ES-I3 (cell line): ENCODE measurements at regions not wholly inside any gene's neighbourhood (a gene's known extent, or its start where the extent isn't known, plus 50 kb on each side); places are given as distances from the start of the nearest gene placed in this dataset.

Experiments
- H3K36me3 ChIP-seq: 2 replicates; pipeline ENCODE4 v1.6.1; 2013; ENCODE audit warnings: mild to moderate bottlenecking, low read length, control low read depth, moderate library complexity; ENCODE audit not compliant: insufficient read depth
- H3K4me1 ChIP-seq: 2 replicates; pipeline ENCODE4 v1.6.1; 2013; ENCODE audit warnings: mild to moderate bottlenecking, control low read depth, low read length; ENCODE audit not compliant: insufficient read depth
- H3K9ac ChIP-seq: 2 replicates; pipeline ENCODE4 v1.6.1; 2013; ENCODE audit warnings: low read depth, mild to moderate bottlenecking, low read length, moderate library complexity
- H3K9me3 ChIP-seq: 2 replicates; pipeline ENCODE4 v1.6.1; 2013; ENCODE audit warnings: mild to moderate bottlenecking, low read length, moderate library complexity; ENCODE audit not compliant: control insufficient read depth, insufficient read depth

GRCh38 chr16:58960034-58960433 lies 225.9 kb upstream of the GOT2 start:
- Histone ChIP-seq H3K9ac (no peak overlapping the region), H3K9me3 (no peaks in the 10 kb centered on the region), H3K36me3 (no peaks in the 10 kb centered on the region), H3K4me1 (peaks cover 6% of the 10 kb centered on the region; the same call in 1 of the 2 replicates)

GRCh38 chr16:58958749-58959148 lies 224.6 kb upstream of the GOT2 start:
- no peaks in the 10 kb centered on the region for H3K36me3 ChIP-seq

GRCh38 chr16:58948244-58948643 lies 214.1 kb upstream of the GOT2 start:
- Histone ChIP-seq H3K9ac (no peak overlapping the region), H3K4me1 (no peaks in the 10 kb centered on the region), H3K36me3 (no peaks in the 10 kb centered on the region), H3K9me3 (0 out of 2 replicates have a peak, but pooled peaks cover 5% of the 10 kb centered on the region)

More at GRCh38 chr16:58958749-58959148, 224.6 kb upstream of the GOT2 start:
- Histone ChIP-seq H3K4me1 (peaks cover 6% of the 10 kb centered on the region; the same call in 1 of the 2 replicates), H3K9ac (no peak overlapping the region), H3K9me3 (no peaks in the 10 kb centered on the region)

GRCh38 chr16:58940609-58941008 lies 206.5 kb upstream of the GOT2 start:
- Histone ChIP-seq H3K4me1 (peaks cover 12% of the 10 kb centered on the region), H3K36me3 (no peaks in the 10 kb centered on the region), H3K9me3 (no peaks in the 10 kb centered on the region), H3K9ac (no peak overlapping the region)

GRCh38 chr16:58938811-58939210 lies 204.7 kb upstream of the GOT2 start:
- Histone ChIP-seq H3K36me3 (no peaks in the 10 kb centered on the region), H3K9ac (no peak overlapping the region), H3K9me3 (no peaks in the 10 kb centered on the region), H3K4me1 (peaks cover 12% of the 10 kb centered on the region)

GRCh38 chr16:58937661-58938060 lies 203.5 kb upstream of the GOT2 start:
- Histone ChIP-seq H3K9ac (no peak overlapping the region), H3K36me3 (no peaks in the 10 kb centered on the region), H3K4me1 (peaks cover 12% of the 10 kb centered on the region), H3K9me3 (no peaks in the 10 kb centered on the region)

- Histone ChIP-seq H3K4me1 (peaks cover under 1% of the 10 kb centered on the region; the same call in 1 of the 2 replicates), H3K9ac (no peak overlapping the region), H3K36me3 (no peaks in the 10 kb centered on the region), H3K9me3 (no peaks in the 10 kb centered on the region)
Observed at GRCh38 chr16:58933186-58933585, 199.1 kb upstream of the GOT2 start.

GRCh38 chr16:58931436-58931835 lies 197.3 kb upstream of the GOT2 start:
- H3K9me3 ChIP-seq, result no peaks in the 10 kb centered on the region

GRCh38 chr16:58923094-58923493 lies 189.0 kb upstream of the GOT2 start:
- Histone ChIP-seq H3K9me3 (no peaks in the 10 kb centered on the region), H3K9ac (no peak overlapping the region), H3K36me3 (no peaks in the 10 kb centered on the region), H3K4me1 (peaks cover 10% of the 10 kb centered on the region; the same call in 1 of the 2 replicates)

More at GRCh38 chr16:58931436-58931835, 197.3 kb upstream of the GOT2 start:
- Histone ChIP-seq H3K36me3 (no peaks in the 10 kb centered on the region), H3K4me1 (no peaks in the 10 kb centered on the region), H3K9ac (no peak overlapping the region)

- Histone ChIP-seq H3K9ac (no peak overlapping the region), H3K4me1 (no peaks in the 10 kb centered on the region), H3K36me3 (no peaks in the 10 kb centered on the region), H3K9me3 (no peaks in the 10 kb centered on the region)
Observed at GRCh38 chr16:58913456-58913855, 179.3 kb upstream of the GOT2 start.

GRCh38 chr16:58912571-58912970 lies 178.5 kb upstream of the GOT2 start:
- Histone ChIP-seq H3K36me3 (no peaks in the 10 kb centered on the region), H3K9me3 (no peaks in the 10 kb centered on the region), H3K9ac (no peak overlapping the region), H3K4me1 (no peaks in the 10 kb centered on the region)

GRCh38 chr16:58906981-58907715 lies 173.0 kb upstream of the GOT2 start:
- H3K36me3 ChIP-seq, result no peaks in the 10 kb centered on the region
- H3K9me3 ChIP-seq, result no peaks in the 10 kb centered on the region
- no peak overlapping the region for H3K9ac ChIP-seq
- no peaks in the 10 kb centered on the region for H3K4me1 ChIP-seq

GRCh38 chr16:58904291-58904690 lies 170.2 kb upstream of the GOT2 start:
- Histone ChIP-seq H3K9me3 (no peaks in the 10 kb centered on the region), H3K9ac (no peak overlapping the region), H3K36me3 (no peaks in the 10 kb centered on the region), H3K4me1 (no peaks in the 10 kb centered on the region)

- Histone ChIP-seq H3K9ac (no peak overlapping the region), H3K36me3 (no peaks in the 10 kb centered on the region), H3K4me1 (no peaks in the 10 kb centered on the region), H3K9me3 (no peaks in the 10 kb centered on the region)
Observed at GRCh38 chr16:58889516-58889915, 155.4 kb upstream of the GOT2 start.

GRCh38 chr16:58885528-58886170 lies 151.5 kb upstream of the GOT2 start:
- no peaks in the 10 kb centered on the region for H3K4me1 ChIP-seq
- H3K9me3 ChIP-seq, result no peaks in the 10 kb centered on the region
- no peak overlapping the region for H3K9ac ChIP-seq
- H3K36me3 ChIP-seq, result no peaks in the 10 kb centered on the region
